Testis (tissue), 2 donors: ENCODE measurements at regions not wholly inside any gene's neighbourhood (a gene's known extent, or its start where the extent isn't known, plus 50 kb on each side); places are given as distances from the start of the nearest gene placed in this dataset.

Experiments
- DNase-seq: peaks from one replicate; pipeline ENCODE4 v3.0.0-alpha.2; 2019
- H3K27ac ChIP-seq, 2 donors: fragments of 200-600 bp; sonication (generic); one replicate each; pipeline ENCODE4 v1.5.1; 2019
- H3K27me3 ChIP-seq: fragments of 200-600 bp; sonication (generic); one replicate; pipeline ENCODE4 v1.5.1; 2019
- H3K36me3 ChIP-seq: fragments of 200-600 bp; sonication (generic); one replicate; pipeline ENCODE4 v1.5.1; 2017; ENCODE audit warnings: low read depth; ENCODE audit errors: missing control alignments
- H3K4me1 ChIP-seq: fragments of 200-600 bp; sonication (generic); one replicate; pipeline ENCODE4 v1.5.1; 2019
- H3K4me3 ChIP-seq, 2 donors: fragments of 200-600 bp; sonication (generic); one replicate each; pipeline ENCODE4 v1.5.1; 2017 to 2019
- H3K9me3 ChIP-seq: fragments of 200-600 bp; sonication (generic); one replicate; pipeline ENCODE4 v1.5.1; 2017
- POLR2A ChIP-seq: fragments of 450-650 bp; IDR thresholded peaks from one replicate; pipeline ENCODE4 v1.6.1; 2017; ENCODE audit warnings: antibody characterized with exemption, mild to moderate bottlenecking, moderate library complexity
- WGBS, 2 donors: methylation state at CpG; one replicate each; pipeline ENCODE4 v1.1.5; 2018; 5-methylcytosine and 5-hydroxymethylcytosine counted together
- intact Hi-C: fragments of 100-400 bp; cut with DNase I; formaldehyde crosslinking; loops from one replicate; pipeline ENCODE4 v1.15.1; 2023; ENCODE audit warnings: low total_unique reads
- TF ChIP-seq, protein P1 (sequence below), 3 experiments: fragments of 450-650 bp in 2 of 3; fragments of 200-600 bp in 1 of 3; sonication (generic) in 1 of 3; IDR thresholded peaks; one replicate each; pipeline ENCODE4 v1.5.1; 2016 to 2019; ENCODE audit warnings: antibody characterized with exemption in 3 of 3, mild to moderate bottlenecking in 2 of 3, moderate library complexity in 1 of 3

DNA sequence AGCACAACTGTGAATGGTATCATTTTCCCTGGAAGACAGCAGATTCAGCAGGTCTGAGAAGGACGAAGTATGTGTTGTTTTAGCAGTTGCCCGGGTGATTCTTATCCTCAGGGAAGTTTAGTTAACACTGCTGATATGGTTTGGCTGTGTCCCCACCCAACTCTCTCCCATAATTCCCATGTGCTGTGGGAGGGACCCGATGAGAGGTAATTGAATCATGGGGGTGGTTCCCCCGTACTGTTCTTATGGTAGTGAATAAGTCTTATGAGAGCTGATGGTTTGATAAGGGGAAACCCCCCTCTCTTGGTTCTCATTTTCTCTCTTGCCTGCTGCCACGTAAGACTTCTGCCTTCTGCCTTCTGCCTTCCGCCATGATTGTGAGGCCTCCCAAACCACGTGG is 81.0 kb upstream of the UBAC2 start:
- intact Hi-C loops, result no loop called here
- WGBS, 2 donors, result 54 to 72% methylated on average over 7 of the region's 7 CpGs
- Histone ChIP-seq H3K27ac (no peak overlapping the region), H3K27me3 (no peaks in the 10 kb centered on the region), H3K9me3 (no peaks in the 10 kb centered on the region), H3K4me3 (peak overlapping the region in 1 of 2 donors; percentile 7), H3K36me3 (no peaks in the 10 kb centered on the region), H3K4me1 (peaks cover 4% of the 10 kb centered on the region)
- no peak for TF ChIP-seq POLR2A
- TF ChIP-seq, protein P1, sequence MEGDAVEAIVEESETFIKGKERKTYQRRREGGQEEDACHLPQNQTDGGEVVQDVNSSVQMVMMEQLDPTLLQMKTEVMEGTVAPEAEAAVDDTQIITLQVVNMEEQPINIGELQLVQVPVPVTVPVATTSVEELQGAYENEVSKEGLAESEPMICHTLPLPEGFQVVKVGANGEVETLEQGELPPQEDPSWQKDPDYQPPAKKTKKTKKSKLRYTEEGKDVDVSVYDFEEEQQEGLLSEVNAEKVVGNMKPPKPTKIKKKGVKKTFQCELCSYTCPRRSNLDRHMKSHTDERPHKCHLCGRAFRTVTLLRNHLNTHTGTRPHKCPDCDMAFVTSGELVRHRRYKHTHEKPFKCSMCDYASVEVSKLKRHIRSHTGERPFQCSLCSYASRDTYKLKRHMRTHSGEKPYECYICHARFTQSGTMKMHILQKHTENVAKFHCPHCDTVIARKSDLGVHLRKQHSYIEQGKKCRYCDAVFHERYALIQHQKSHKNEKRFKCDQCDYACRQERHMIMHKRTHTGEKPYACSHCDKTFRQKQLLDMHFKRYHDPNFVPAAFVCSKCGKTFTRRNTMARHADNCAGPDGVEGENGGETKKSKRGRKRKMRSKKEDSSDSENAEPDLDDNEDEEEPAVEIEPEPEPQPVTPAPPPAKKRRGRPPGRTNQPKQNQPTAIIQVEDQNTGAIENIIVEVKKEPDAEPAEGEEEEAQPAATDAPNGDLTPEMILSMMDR (IDR thresholded peaks at IDR 0.05), result no peak
- no peak for DNase-seq

DNA sequence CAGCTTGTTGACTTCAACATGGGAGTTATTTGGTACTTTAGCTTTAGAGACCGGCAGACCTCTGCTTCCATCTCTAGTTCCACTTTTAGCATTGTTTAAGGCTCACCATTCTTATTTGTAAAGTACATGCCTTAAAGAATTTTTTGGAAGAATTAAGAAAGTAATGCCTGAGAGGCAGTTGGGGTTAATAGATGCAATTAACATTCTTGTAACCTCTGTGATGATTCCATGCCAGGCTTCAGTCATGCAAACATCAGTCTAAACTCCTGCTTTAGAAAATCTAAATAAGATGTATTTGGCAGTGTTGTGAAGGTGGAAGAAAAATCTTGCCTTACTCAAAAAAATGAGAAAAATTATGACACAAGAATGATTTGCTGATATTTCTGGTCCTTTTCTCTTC is 79.9 kb upstream of the UBAC2 start:
- Histone ChIP-seq H3K4me3 (no peak overlapping the region), H3K4me1 (peaks cover 4% of the 10 kb centered on the region), H3K9me3 (no peaks in the 10 kb centered on the region), H3K36me3 (no peaks in the 10 kb centered on the region), H3K27ac (no peak overlapping the region), H3K27me3 (no peaks in the 10 kb centered on the region)
- no peak for DNase-seq
- intact Hi-C loops, result no loop called here
- WGBS, 2 donors, result 71 to 76% methylated on average over 1 of the region's 1 CpG
- no peak for TF ChIP-seq POLR2A
- TF ChIP-seq, protein P1 (IDR thresholded peaks at IDR 0.05), result no peak

DNA sequence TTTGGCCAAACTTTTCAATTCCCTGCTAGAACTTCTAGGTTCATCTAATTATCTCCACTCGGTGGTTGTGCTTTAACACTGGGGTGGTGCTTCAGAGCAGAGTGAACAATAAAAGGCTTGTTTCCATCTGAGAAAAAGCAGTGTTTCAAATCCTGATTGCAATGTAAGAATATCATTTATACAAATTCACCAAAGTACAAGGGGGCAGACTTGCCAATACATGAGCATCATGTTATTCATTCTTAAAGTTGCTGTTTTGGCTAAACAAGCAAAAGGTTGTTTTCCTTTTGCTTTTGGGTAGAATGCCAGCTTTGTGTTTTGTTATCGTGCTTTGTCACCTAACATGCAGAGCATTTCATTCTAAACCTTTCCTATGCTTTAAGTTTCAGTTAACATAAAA is 78.5 kb upstream of the UBAC2 start:
- no peaks in the 10 kb centered on the region for H3K36me3 ChIP-seq
- no peaks in the 10 kb centered on the region for H3K9me3 ChIP-seq
- TF ChIP-seq, protein P1 (IDR thresholded peaks at IDR 0.05), result no peak
- TF ChIP-seq POLR2A, result no peak
- intact Hi-C loops, result no loop called here
- no peaks in the 10 kb centered on the region for H3K27me3 ChIP-seq
- H3K4me1 ChIP-seq, result peaks cover 4% of the 10 kb centered on the region
- peak overlapping the region in 1 of 2 donors; percentile 44 for H3K27ac ChIP-seq
- no peak for DNase-seq
- 44 to 51% methylated on average over 2 of the region's 2 CpGs for WGBS, 2 donors
- no peak overlapping the region for H3K4me3 ChIP-seq

DNA sequence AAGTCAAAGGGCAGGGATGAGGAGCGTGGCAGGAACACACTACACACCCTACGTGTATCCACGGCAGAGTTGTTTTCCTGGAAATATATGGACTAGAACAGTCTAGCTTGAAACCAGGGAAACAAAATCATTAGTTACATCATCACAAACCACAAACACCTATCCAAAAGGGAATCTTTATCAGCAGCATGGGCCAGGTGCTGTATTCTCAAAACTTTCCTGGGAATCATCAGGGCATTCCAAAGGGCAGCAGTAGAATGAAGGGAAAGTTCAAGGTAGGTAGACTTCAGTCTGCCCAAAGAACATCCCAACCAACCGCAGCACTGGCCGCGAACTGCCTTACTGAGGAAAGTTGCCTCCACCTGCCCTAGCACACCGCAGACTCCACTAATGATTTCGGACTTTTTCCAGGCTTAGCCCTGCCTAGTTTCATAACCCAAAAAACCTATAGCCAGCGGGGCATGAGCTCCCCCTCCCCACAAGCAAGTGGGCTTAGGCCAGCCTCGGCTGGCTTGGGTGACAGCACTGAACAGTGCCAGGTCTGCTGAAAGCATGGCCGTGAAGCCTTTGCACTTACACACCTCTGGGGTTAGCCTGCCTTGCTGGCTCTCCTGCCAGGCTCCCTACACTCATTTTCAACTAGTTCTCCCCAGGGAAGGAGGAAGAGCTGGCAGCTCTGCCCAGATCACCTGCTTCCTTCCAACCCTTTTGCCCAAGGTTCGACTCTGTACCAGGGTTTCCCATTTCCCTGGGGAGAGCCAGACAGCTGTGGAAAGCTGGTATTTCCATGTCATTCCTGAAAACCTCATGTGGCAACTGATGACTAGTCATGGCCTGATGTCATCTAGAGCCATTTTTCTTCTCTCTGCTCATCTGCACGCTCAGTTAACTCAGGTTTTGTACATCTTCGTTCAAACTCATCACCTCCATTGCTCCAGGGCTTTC is 77.3 kb upstream of the UBAC2 start:
- no peaks in the 10 kb centered on the region for H3K36me3 ChIP-seq
- H3K4me3 ChIP-seq, result no peak overlapping the region
- no peaks in the 10 kb centered on the region for H3K9me3 ChIP-seq
- WGBS, 2 donors, result 85 to 87% methylated on average over 13 to 14 of the region's 14 CpGs
- intact Hi-C loops, result no loop called here
- no peaks in the 10 kb centered on the region for H3K27me3 ChIP-seq
- TF ChIP-seq, protein P1 (IDR thresholded peaks at IDR 0.05), result no peak
- no peak for TF ChIP-seq POLR2A
- H3K4me1 ChIP-seq, result peaks cover 4% of the 10 kb centered on the region
- no peak overlapping the region for H3K27ac ChIP-seq
- no peak for DNase-seq

DNA sequence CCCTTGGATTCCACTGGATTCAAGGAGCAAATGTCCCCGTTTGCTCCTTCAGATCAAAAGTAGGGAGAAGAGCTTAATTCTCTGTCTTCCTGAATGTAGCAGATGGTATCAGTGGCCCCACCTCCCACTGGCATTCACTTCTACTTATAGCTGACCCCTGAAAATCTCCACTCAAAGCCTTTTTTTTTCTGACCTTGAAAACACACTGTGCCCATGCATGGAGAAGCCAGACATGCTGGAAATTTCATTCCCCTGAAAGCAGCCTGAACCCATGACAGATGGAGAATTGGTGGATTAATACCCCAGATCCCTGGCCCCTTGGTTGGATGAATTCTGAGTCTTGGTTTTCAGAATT is 76.6 kb upstream of the UBAC2 start:
- Histone ChIP-seq H3K4me3 (no peak overlapping the region), H3K9me3 (no peaks in the 10 kb centered on the region), H3K27me3 (no peaks in the 10 kb centered on the region), H3K27ac (no peak overlapping the region), H3K4me1 (peaks cover 4% of the 10 kb centered on the region), H3K36me3 (no peaks in the 10 kb centered on the region)
- DNase-seq, result no peak
- intact Hi-C loops, result no loop called here
- TF ChIP-seq POLR2A, result no peak
- TF ChIP-seq, protein P1 (IDR thresholded peaks at IDR 0.05), result no peak
- WGBS, 2 donors, result 59 to 79% methylated on average over 1 of the region's 1 CpG
